ENCODE measurements at regions not wholly inside any gene's neighbourhood (a gene's known extent, or its start where the extent isn't known, plus 50 kb on each side); places are given as distances from the start of the nearest gene placed in this dataset.

DNA sequence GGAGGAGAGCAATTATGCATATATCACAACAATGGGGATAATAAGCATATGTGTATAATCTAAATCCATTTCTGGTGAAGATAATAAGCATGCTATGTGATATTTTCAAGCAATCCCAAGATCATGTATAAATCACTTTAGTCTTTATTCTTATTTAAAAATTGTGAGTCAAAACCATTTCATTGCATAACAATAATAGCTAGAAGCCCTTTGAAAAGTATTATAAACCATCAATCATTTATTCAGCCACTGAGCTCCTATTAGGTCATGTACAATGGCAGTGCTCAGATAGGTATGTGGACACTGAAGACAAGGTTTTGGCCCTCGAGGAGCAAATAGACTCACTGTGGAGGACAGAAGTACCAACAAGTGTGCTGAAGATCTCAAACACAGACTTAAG, 113.1 kb downstream of the CDCA7 start:
- TF ChIP-seq POLR2AphosphoS5 (IDR thresholded peaks at IDR 0.05; ENCODE audit: borderline replicate concordance, low read depth, low read length) (no peak), FOXP2 (optimal IDR thresholded peaks at IDR 0.05; ENCODE audit: control extremely low read depth, extremely low read length, insufficient read depth) (no peak), EZH2 (IDR thresholded peaks at IDR 0.05) (no peak)
